MM.1S (cell line): ENCODE measurements at regions not wholly inside any gene's neighbourhood (a gene's known extent, or its start where the extent isn't known, plus 50 kb on each side); places are given as distances from the start of the nearest gene placed in this dataset.

Experiments used
- DNase-seq: peaks from one replicate; pipeline ENCODE4 v3.0.0-alpha.2; 2015
- H2AFZ ChIP-seq: fragments of 300-600 bp; sonication (generic); 2 replicates; pipeline ENCODE4 v1.6.0; 2016; ENCODE audit warnings: antibody characterized with exemption, low read length
- H3F3A ChIP-seq: fragments of 300-600 bp; sonication (generic); 2 replicates; pipeline ENCODE4 v1.6.1; 2016; ENCODE audit warnings: mild to moderate bottlenecking, antibody characterized with exemption, low read length, moderate library complexity, mixed read lengths; ENCODE audit not compliant: insufficient read depth
- H3K27ac ChIP-seq: fragments of 300-600 bp; sonication (generic); 2 replicates; pipeline ENCODE4 v1.5.1; 2016; ENCODE audit warnings: mild to moderate bottlenecking, low read length
- H3K27me3 ChIP-seq: fragments of 300-600 bp; sonication (generic); replicated peaks from 2 replicates; pipeline ENCODE4 v1.6.0; 2016; ENCODE audit warnings: low read length; ENCODE audit not compliant: insufficient read depth
- H3K36me3 ChIP-seq: fragments of 300-600 bp; sonication (generic); replicated peaks from 2 replicates; pipeline ENCODE4 v1.6.1; 2016; ENCODE audit warnings: mild to moderate bottlenecking, low read length, mixed read lengths; ENCODE audit not compliant: insufficient read depth
- H3K4me1 ChIP-seq: fragments of 300-600 bp; sonication (generic); 2 replicates; pipeline ENCODE4 v1.6.1; 2016; ENCODE audit warnings: low read length, mixed read lengths
- H3K4me2 ChIP-seq: fragments of 300-600 bp; sonication (generic); 2 replicates; pipeline ENCODE4 v1.6.0; 2016; ENCODE audit warnings: low read depth, low read length
- H3K4me3 ChIP-seq: fragments of 300-600 bp; sonication (generic); 2 replicates; pipeline ENCODE4 v1.5.1; 2016; ENCODE audit warnings: low read length, mixed read lengths
- H3K79me2 ChIP-seq: fragments of 300-600 bp; sonication (generic); 2 replicates; pipeline ENCODE4 v1.6.1; 2016; ENCODE audit warnings: mixed run types, low read length, mixed read lengths
- H3K9ac ChIP-seq: fragments of 300-600 bp; sonication (generic); 2 replicates; pipeline ENCODE4 v1.6.1; 2016; ENCODE audit warnings: low read length, mixed read lengths
- H3K9me2 ChIP-seq: fragments of 300-600 bp; sonication (generic); replicated peaks from 2 replicates; pipeline ENCODE4 v1.6.1; 2016; ENCODE audit warnings: mild to moderate bottlenecking, low read length, mixed read lengths; ENCODE audit not compliant: insufficient read depth
- H3K9me3 ChIP-seq: fragments of 300-600 bp; sonication (generic); replicated peaks from 2 replicates; pipeline ENCODE4 v1.6.1; 2016; ENCODE audit warnings: mild to moderate bottlenecking, low read length, mixed read lengths; ENCODE audit not compliant: insufficient read depth
- H4K20me1 ChIP-seq: fragments of 300-600 bp; sonication (generic); 2 replicates; pipeline ENCODE4 v1.6.1; 2016; ENCODE audit warnings: mild to moderate bottlenecking, low read length, moderate library complexity, mixed read lengths; ENCODE audit not compliant: insufficient read depth
- CTCF ChIP-seq: fragments of 300-600 bp; sonication (generic); IDR thresholded peaks from 2 replicates; pipeline ENCODE4 v1.5.1; 2016; ENCODE audit warnings: antibody characterized with exemption, low read length, mixed read lengths
- EZH2 ChIP-seq: fragments of 300-600 bp; sonication (generic); optimal IDR thresholded peaks from 2 replicates; pipeline ENCODE3; 2017; ENCODE audit warnings: low read depth, mild to moderate bottlenecking, antibody characterized with exemption, low read length, mixed read lengths
- EZH2phosphoT487 ChIP-seq: fragments of 300-600 bp; sonication (generic); IDR thresholded peaks from 2 replicates; pipeline ENCODE4 v1.6.1; 2018; ENCODE audit warnings: antibody characterized with exemption, low read length

- H3K27ac ChIP-seq: no peak overlapping the region
- no peak overlapping the region for H2AFZ ChIP-seq
- TF ChIP-seq EZH2 (no peak), EZH2phosphoT487 (no peak), CTCF (no peak)
Observed at GRCh38 chr22:22048318-22048942, 65.8 kb upstream of the TOP3B start.

DNA sequence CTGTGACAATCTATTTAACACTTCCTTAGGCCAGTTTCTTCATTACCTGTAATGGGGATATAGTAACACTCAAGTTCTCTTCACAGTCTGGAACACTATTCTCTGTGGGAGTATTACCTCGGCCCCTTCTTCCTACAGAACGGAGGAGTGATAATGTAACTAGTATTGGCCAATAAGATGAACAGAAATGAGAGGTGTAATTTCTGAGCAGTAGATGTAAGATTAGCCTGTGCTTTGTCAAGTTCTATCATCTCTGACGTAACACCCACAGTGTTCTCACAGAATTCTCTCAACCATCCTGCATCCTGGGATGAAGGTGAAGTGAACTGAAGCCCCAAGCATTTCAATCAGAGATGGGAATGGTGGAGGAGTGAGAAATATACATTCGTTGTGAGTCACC is 65.2 kb upstream of the TOP3B start:
- Histone ChIP-seq H3K27ac (no peak overlapping the region), H4K20me1 (no peaks in the 10 kb centered on the region), H3F3A (no peaks in the 10 kb centered on the region; the same call in 1 of the 2 replicates), H3K27me3 (no peaks in the 10 kb centered on the region), H3K4me1 (no peaks in the 10 kb centered on the region), H2AFZ (no peak overlapping the region), H3K4me2 (no peak overlapping the region), H3K4me3 (no peak overlapping the region), H3K9ac (no peak overlapping the region), H3K9me2 (no peaks in the 10 kb centered on the region), H3K79me2 (no peaks in the 10 kb centered on the region), H3K36me3 (no peaks in the 10 kb centered on the region), H3K9me3 (no peaks in the 10 kb centered on the region)
- TF ChIP-seq EZH2phosphoT487: no peak
- TF ChIP-seq CTCF: no peak
- no peak for TF ChIP-seq EZH2
- DNase-seq: no peak

More at GRCh38 chr22:22048318-22048942, 65.8 kb upstream of the TOP3B start:
- H3K4me3 ChIP-seq: no peak overlapping the region
- no peaks in the 10 kb centered on the region for H3K36me3 ChIP-seq
- no peaks in the 10 kb centered on the region; the same call in 1 of the 2 replicates for H3F3A ChIP-seq
- H3K27me3 ChIP-seq: no peaks in the 10 kb centered on the region
- H3K9me3 ChIP-seq: no peaks in the 10 kb centered on the region
- no peak overlapping the region for H3K4me2 ChIP-seq
- H4K20me1 ChIP-seq: no peaks in the 10 kb centered on the region
- DNase-seq: no peak
- no peaks in the 10 kb centered on the region for H3K9me2 ChIP-seq
- no peaks in the 10 kb centered on the region for H3K4me1 ChIP-seq
- H3K9ac ChIP-seq: no peak overlapping the region
- no peaks in the 10 kb centered on the region for H3K79me2 ChIP-seq

GRCh38 chr22:22047266-22047665 is 64.7 kb upstream of the TOP3B start:
- Histone ChIP-seq H4K20me1 (no peaks in the 10 kb centered on the region), H3K27me3 (no peaks in the 10 kb centered on the region), H3K9me3 (no peaks in the 10 kb centered on the region), H3K79me2 (no peaks in the 10 kb centered on the region), H3K4me2 (no peak overlapping the region), H3K4me1 (peaks cover 3% of the 10 kb centered on the region; the same call in 1 of the 2 replicates), H3F3A (no peaks in the 10 kb centered on the region; the same call in 1 of the 2 replicates), H3K27ac (no peak overlapping the region), H2AFZ (no peak overlapping the region), H3K36me3 (no peaks in the 10 kb centered on the region), H3K9me2 (no peaks in the 10 kb centered on the region), H3K4me3 (no peak overlapping the region), H3K9ac (no peak overlapping the region)
- no peak for DNase-seq
- TF ChIP-seq EZH2 (no peak), EZH2phosphoT487 (no peak), CTCF (no peak)
